ENCODE measurements at regions not wholly inside any gene's neighbourhood (a gene's known extent, or its start where the extent isn't known, plus 50 kb on each side); places are given as distances from the start of the nearest gene placed in this dataset.

DNA sequence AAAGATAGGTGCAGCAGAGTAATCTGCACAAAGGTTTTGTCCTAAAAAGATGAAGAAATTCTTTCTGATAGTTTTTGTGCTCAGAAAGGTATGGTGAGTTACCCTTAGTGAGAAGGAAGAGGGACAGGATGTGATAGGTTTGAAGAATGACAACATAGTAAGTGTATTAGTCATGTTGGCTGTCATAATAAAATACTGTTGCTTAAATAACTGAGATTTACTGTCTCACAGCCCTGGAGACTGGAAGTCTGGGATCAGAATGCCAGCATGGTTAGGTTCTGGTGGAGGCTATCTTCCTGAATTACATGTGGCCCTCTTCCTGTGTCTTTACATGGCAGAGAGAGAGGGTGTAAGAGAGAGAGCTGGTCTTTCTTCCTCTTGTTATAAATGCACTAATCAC lies 965.2 kb downstream of the TTLL7 start:
- TF ChIP-seq, protein P1, sequence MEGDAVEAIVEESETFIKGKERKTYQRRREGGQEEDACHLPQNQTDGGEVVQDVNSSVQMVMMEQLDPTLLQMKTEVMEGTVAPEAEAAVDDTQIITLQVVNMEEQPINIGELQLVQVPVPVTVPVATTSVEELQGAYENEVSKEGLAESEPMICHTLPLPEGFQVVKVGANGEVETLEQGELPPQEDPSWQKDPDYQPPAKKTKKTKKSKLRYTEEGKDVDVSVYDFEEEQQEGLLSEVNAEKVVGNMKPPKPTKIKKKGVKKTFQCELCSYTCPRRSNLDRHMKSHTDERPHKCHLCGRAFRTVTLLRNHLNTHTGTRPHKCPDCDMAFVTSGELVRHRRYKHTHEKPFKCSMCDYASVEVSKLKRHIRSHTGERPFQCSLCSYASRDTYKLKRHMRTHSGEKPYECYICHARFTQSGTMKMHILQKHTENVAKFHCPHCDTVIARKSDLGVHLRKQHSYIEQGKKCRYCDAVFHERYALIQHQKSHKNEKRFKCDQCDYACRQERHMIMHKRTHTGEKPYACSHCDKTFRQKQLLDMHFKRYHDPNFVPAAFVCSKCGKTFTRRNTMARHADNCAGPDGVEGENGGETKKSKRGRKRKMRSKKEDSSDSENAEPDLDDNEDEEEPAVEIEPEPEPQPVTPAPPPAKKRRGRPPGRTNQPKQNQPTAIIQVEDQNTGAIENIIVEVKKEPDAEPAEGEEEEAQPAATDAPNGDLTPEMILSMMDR (IDR thresholded peaks at IDR 0.05), result no peak
- no peak for TF ChIP-seq POLR2AphosphoS5 (IDR thresholded peaks at IDR 0.05)
